Astrocyte of the spinal cord (primary cell): ENCODE measurements at regions not wholly inside any gene's neighbourhood (a gene's known extent, or its start where the extent isn't known, plus 50 kb on each side); places are given as distances from the start of the nearest gene placed in this dataset.

ENCODE experiments used
- DNase-seq: peaks from one replicate; pipeline ENCODE4 v3.0.0; 2011; ENCODE audit warnings: low read depth, low spot score
- H3K4me3 ChIP-seq: 2 replicates; pipeline ENCODE4 v1.5.1; 2011; ENCODE audit warnings: low read depth, mild to moderate bottlenecking, low read length, moderate library complexity
- CTCF ChIP-seq: IDR thresholded peaks from 2 replicates; pipeline ENCODE4 v1.5.1; 2012; ENCODE audit warnings: low read depth, mild to moderate bottlenecking, low read length, inconsistent platforms
- in situ Hi-C: cut with HindIII; loops from 2 replicates; pipeline ENCODE4 v1.10.0; 2017; ENCODE audit warnings: low sequenced_read_pairs

DNA sequence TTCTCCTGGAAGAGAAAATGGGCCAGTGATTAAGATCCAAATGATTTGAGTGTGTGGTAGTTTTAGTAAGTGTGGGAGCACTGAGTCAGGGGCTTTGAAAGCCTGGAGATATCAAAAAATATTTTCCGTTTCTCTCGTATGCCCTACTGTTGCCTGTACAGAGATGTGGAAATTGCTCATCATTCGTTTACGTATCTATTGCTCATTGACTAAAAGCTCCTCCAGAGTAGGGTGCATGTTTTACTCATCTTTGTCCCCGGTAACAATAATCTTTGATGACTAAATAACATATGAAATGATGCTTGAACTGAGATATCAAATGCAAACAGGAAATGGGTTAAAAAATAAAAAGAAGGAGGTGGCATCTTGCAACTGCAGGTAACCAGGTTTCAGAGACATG, 114.2 kb upstream of the FST start:
- no peak for TF ChIP-seq CTCF
- in situ Hi-C loops, result no loop called here
- H3K4me3 ChIP-seq, result no peak overlapping the region
- no peak for DNase-seq

GRCh38 chr5:53367727-53368126, 112.7 kb upstream of the FST start:
- TF ChIP-seq CTCF, result no peak
- H3K4me3 ChIP-seq, result no peak overlapping the region
- in situ Hi-C loops, result no loop called here
- DNase-seq, result no peak

DNA sequence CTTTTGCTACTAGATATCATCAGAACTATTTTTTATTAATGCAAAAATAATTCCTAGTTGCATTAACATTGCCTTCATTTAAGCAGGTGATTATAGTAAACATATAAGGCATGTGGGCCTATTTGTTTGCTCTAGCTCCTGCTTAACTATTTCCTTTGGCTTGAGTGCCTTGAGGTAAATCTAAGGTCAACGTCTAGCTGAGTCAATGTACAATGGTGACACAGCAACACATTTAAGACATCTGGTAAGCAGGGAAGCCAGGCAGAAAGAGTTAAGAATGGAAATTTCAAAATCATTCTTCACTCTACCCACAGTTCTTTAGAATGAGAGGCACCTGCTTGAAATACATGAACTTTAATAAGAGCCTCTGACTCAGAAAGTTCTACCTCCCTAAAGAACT, 111.9 kb upstream of the FST start:
- DNase-seq, result peak; percentile 56
- H3K4me3 ChIP-seq, result no peak overlapping the region
- no peak for TF ChIP-seq CTCF
- in situ Hi-C loops, result no loop called here

GRCh38 chr5:53368966-53369605, 111.3 kb upstream of the FST start:
- no peak for TF ChIP-seq CTCF
- H3K4me3 ChIP-seq, result no peak overlapping the region
- in situ Hi-C loops, result no loop called here
- no peak for DNase-seq

DNA sequence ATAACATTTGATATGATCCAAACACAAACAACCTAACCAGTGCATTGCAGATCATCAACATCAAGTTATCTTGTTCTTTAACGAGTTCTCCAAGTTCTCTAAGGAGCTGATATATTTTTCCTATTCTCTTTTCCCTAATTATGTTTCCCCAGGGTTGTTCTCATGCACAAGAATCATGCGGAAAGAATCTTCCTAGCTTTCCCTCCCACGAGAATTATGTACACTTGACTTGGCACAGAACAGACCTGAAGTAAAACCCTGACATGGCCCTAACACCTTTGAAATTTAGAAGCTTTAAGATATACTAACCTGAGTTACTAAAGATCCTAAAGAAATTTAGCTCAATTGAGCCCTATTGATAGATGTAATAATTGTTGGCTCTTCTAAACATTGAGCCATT, 110.7 kb upstream of the FST start:
- TF ChIP-seq CTCF, result no peak
- in situ Hi-C loops, result no loop called here
- no peak overlapping the region for H3K4me3 ChIP-seq
- DNase-seq, result no peak

DNA sequence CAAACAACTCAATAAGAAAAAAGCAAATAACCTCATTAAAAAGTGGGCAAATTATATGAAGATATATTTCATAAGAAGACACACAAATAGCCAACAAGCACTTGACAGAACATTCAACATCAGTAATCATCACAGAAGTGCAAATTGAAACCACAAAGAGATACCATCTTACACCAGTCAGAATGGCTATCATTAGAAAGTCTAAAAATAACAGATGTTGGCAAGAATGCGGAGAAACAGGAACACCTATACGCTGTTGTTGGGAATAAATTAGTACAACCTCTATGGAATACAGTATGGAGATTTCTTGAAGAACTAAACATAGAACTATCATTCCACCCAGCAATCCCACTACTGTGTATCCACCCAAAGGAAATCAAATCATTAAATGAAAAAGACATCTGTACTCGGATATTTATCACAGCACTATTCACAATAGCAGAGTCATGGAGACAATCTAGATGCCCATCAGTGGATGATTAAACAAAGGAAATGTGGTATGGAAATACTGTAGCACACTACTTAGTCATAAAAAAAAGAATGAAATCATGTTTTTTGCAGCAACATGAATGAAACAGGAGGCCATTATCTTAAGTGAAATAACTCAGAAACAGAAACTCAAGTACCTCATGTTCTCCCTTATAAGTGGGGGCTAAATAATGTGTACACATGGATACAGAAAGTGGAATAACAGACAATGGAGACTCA, 106.8 kb upstream of the FST start:
- in situ Hi-C loops, result no loop called here

More for the DNA sequence above, 106.8 kb upstream of the FST start:
- H3K4me3 ChIP-seq, result no peak overlapping the region
- TF ChIP-seq CTCF, result no peak
- DNase-seq, result no peak
